HuH-7.5 (cell line): ENCODE measurements at regions not wholly inside any gene's neighbourhood (a gene's known extent, or its start where the extent isn't known, plus 50 kb on each side); places are given as distances from the start of the nearest gene placed in this dataset.

ENCODE experiments used
- DNase-seq: peaks from one replicate; pipeline ENCODE4 v3.0.0; 2011; ENCODE audit warnings: low spot score

DNA sequence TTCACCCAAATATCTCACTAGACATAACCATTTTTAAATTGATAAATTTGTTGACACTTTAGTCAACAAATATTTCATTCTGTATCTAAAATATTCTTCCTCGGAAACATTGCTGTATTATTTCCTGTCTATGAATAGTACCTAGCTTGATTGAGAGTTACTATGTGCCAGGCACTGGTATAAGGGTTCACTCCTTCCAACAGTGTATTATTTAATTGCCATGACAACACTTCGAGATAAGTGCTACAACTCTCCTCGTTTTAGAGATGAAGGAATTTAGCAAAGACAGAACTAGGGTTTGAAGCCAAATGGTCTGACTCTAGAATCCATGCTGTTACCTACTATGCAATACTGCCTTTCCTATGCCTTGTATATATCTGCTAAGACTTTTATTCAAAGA lies 287.2 kb downstream of the YTHDC2 start:
- no peak for DNase-seq

DNA sequence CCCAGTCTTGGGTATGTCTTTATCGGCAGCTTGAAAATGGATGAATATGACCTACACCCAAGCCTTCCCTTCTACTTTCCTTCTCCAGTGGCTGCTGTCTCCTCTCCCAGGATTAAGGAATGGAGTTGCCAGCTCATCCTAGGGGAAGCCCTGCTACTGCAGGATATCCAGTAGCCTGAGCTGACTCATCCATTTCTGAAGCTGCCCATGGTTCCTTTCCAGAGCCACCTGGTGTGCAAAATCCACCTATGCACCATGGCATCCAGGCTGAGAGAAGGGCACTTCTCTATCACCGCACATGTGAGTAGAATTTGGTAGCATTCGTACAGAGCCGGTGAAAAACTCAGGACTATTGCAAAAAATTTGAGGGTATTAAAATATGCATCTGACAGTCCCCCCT lies 290.8 kb downstream of the YTHDC2 start:
- no peak for DNase-seq

DNA sequence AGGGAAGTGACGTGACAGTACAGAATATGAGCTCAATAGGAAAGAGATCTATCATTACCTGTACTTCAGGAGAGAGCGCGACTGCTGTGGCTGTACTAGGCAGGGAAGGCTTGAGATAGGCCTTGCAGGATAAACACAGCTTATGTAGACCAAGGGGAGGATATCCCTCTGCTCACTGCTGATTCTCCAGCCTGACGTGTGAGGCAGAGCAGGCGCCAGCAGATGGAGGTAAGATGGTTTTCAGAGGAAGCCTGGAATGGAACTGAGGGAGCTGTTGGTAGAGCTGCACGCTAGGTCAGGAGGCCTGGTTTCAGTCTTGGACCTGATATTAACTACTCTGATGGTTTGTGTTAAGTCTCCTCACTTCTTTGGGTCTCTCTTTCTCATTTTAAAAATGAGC lies 291.4 kb downstream of the YTHDC2 start:
- DNase-seq = no peak

DNA sequence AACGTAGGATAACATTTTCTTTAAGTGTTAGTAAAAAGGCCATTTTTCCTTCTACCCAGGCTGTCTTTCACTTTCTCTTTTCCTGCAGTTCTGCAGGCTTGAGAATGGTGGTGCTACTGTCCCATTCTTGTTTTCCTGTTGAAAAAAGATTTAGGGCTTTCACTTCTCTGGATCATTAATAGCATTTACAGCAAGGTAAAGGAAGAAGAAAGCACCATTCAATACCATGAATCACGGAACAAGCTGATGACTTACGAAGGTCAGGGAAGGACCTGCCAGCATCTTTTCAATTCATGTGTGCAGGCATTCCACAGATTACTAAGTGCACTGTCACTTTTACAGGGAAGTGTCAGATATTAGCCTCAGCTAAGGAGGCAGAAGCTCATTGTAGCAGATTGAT lies 292.8 kb downstream of the YTHDC2 start:
- DNase-seq = no peak

DNA sequence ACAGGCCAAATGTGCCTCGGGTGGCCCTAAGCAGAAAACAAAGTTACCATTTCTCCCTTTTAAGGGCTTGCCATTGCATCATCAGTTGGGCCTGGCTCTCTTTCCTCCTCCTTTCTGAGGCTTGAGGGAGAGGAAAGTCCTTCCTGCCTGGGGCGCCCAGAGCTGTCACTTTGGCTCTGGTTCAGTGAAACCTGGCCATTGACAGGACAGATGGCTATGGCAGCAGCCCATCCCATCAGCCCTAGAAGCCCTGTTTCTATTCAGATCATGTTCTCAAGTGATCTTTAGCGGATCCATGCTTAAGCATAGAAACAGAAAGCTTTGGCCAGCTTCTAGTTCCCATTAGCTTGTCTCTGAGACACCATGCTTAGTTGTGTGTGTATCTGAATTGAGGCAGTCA lies 293.4 kb downstream of the YTHDC2 start:
- DNase-seq = no peak

DNA sequence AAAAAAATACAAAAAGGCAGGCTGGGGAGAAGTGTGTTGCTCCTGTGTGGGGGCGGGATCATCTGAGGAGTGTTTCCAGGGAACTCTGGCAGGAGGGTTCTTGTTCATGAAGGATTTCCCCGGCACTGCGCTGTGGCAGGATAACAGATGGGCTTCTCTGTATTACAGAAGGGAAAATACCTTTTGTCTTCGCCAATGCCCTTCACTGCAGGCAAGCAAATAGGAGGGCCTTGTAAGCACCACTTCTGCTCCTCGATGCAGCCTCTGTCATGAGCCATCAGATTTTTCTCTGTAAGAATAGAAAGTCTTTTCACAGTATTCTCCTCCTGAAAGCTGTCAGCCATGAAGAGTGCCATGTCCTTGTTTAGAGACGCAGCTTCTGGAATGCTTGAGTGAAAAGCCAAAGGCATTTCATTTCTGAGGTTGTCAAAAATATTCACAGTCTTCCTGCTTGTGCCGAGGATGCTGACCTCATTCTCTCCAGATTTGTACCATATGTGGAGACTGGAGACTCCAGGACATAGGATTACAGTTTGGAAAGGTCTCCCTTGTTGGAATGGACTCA lies 294.0 kb downstream of the YTHDC2 start:
- DNase-seq = no peak

DNA sequence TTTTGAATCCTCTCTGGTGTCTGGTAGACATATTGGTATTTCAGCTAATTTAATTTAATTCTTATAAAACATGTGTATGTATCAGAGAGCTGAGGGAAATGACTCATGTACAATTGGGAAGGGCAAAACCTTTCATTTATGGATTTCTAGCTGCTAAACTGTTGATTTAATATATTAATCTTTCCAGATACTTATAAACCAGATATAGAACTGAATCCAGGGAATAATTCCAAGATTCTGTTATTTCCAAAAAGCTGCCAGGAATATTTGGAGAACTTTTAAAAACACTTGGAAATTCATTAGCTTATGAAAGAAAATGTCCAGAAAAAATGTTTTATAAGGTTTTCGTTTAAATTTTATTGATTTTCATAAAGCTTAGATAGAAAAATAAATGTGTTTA lies 295.5 kb downstream of the YTHDC2 start:
- DNase-seq = no peak

DNA sequence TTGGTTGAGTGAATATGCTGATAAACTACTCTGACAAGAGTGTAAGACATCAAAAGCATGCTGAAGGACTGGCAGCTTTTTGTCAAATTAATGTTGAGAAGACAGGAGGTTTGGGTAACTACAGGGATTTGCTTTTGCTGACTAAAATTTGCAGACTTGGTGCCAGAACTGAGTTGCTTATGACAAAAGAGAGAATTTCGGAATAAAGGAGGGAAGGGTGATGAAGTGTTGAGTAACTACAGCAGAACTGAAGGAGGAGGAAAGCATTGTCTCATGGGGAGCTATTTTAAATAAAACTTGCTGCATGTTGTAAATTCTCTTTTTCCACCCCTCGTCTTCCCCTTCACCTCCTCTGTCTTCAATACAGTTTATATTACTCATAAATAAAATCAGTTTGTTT lies 296.1 kb downstream of the YTHDC2 start:
- DNase-seq = no peak

DNA sequence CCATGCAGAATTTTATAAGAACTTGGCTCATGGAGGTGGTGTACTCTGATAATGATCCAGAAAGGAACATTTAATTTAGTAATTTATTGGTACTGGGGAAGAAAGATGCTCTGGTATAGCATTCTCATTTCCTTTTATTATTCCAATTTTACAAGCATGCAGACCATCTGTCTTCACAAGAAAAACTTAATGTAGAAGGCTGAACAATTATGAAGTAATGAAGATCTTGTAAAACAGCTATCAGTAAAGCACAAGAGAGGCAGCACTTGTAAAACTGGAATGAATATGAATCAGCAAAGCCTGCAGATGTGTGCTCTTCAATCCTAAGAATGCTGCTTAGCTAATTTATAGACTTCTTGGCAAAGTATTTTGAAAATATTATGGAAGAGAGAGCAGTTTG lies 300.0 kb downstream of the YTHDC2 start:
- no peak for DNase-seq

DNA sequence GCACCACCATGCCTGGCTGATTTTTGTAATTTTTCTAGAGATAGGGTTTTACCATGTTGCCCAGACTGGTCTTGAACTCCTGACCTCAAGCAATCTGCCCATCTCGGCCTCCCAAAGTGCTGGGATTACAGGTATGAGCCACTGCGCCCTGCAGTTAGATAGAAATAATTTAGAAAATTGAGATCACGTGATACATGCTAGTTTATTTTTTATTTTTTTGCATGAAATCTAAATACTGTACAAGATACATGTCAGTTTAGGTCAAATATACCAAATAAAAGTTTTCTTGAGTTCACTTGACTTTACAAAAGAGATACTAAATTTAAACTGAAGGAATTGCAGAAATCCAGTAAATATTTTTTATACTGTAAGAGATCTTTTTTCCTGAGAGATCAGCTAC lies 304.2 kb downstream of the YTHDC2 start:
- DNase-seq = no peak

DNA sequence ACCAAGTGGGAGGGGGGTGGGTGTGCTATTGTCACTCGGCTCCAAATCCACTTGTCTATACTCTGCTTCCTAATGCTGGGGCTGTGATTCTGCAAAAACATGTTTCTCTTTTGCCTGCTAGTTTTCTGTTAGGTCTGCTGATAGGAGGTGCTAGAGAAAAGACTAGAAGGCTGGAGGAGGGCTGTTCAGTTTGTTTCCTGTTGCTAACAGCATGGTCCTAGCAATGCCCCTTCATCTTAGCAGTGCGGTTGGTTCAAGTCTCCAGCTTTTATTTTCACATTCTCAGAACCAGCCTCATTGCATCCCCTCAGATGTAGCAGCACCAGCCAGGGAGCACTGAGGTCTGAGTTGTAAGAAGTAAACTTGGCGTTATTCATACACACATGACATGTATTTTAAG lies 310.2 kb downstream of the YTHDC2 start:
- DNase-seq = no peak

DNA sequence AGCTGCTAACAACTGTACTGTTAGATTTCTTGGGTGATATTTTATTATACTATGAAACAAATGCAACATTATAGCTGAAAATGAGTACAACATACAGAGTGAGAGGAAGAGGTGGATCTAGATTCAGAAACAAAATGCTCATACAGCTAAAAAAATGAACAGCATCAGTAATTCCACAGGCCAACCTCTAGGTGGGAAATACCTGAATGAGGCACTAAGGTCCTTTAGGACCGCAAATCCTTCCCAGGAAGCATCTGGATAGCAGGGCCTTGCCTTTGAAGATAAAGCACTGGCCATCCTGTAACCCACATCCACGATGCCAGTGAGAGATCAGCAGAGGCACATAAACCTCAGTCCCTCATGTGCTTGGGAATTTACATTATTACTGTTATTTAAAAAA lies 310.8 kb downstream of the YTHDC2 start:
- DNase-seq = no peak

DNA sequence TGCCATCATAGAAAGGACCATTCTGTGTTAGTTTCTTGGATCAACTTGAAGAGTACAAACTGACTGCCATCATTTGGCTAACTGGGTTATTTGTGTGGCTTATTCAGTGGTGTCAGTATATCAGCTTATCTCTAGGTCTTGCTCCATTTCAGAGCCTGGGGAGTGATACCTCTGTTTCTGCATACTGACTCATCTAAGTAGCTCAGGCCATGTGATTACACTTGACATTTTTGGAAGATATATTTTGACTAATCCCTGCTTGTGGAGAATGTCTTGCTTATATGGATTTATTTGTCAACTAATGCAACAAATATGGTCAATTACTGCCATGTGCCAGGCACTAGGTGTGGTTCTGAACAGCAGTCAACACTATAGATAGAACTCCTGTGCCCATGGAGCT lies 311.7 kb downstream of the YTHDC2 start:
- no peak for DNase-seq

DNA sequence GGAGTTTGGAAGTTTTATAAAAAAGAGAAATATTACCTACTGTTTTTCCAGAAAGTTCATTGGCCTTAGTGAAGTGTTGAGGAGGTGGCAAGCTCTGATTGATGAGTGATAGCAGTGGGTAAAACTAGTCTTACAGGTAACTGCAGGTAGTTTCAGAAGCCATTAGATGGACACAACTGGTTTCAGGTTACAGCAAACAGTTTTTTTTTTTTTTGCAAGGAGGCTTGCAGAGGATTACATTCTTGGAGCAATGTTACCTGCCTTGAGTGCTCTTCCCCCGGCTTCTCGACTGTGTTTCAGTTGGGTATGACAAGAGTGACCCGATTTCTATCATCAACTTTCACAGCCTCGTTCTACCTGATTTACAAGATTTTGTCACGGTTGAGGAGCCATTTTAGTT lies 333.4 kb downstream of the YTHDC2 start:
- peak; percentile 2 for DNase-seq

DNA sequence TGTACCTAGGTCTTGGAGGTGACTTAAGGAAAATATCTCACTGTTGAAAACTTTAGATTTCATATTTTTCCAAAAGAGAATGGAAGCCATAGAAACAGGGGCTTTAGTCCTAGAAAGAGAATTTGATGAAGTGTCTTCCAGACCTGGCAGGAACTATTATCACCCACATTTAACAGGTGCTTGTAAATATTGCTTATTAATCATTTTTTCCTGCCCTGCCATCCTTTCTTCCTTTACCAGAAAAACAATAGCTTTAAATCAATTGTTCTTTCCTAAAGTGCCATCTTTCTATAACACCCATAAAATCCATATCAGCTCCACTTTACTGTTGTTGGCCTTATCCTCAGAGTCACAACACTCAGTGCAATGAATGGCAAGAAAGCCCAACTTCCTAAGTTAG lies 350.9 kb downstream of the YTHDC2 start:
- DNase-seq = no peak

DNA sequence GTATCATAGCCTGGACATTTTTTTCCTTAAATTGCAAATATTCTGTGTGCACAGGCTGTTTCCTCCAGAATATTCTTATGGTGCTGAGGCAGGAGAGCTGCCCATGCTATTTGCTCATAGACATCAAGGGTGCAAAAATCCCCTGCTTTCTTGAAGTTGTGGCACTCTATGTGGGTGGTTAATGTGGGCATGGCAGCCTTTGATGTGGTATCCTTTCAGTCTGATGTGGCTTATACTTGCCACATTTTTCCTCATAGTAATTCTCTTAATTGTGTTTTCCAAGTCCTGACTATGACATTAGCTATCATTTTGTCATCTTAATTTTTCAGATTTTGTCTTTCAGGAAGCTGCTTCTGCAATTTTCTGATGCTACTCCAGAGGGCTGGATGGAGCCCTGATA lies 353.3 kb downstream of the YTHDC2 start:
- DNase-seq = no peak

DNA sequence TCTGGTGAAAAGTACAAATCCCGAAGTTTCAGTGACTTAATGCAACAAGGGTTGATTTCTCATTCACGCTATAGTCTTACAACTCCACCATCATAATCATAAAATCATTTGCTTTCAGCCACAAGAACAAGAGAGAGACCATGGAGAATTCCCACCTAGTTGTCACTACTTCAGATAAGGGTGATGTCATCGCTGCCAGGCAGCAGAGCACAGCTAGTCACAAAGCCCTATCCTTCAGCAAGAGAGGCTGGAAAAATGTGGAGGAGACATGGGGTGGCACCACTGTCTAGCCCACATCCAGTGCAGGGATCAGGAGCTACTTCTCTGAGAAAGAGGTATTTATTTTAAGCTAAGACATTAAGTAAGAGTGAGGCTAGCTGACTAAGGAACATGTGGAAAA lies 356.1 kb downstream of the YTHDC2 start:
- no peak for DNase-seq

DNA sequence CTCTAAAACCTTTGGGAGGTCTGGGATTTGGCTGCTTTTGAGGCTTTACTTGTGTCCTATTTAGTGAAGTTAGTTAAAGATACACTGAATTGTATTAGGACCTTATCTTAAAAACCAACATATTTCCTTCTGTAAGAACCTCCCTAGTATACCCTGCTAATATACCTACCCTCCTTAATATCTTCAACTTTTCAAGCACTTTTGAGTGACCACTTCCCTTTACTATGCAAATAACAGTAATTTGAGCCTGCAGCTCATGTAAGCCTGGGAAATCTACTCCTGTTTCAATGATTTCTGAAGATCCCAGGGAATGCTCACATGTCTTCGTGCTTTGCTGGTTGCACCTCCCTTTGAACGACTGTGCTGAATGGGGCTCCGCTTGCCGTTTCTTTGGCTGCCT lies 358.5 kb downstream of the YTHDC2 start:
- no peak for DNase-seq

DNA sequence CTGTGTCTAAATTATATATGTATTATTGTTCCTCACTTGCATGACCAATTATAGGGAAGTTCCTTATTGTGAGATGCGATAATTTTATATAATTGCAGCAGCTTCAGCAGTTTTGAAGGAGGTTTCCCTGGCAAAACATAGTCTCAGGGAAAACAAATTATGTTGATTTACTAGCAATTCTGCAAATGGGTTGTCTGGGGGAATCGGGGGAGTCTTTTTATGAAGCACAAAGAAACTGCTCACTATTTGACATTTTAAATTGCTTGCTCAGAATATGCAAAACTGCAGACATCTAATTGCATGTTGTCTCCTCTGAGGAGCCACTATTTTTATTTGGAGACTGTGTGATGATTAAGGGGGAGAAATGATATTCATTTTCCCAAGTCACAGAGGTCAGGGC lies 361.6 kb downstream of the YTHDC2 start:
- DNase-seq = no peak

DNA sequence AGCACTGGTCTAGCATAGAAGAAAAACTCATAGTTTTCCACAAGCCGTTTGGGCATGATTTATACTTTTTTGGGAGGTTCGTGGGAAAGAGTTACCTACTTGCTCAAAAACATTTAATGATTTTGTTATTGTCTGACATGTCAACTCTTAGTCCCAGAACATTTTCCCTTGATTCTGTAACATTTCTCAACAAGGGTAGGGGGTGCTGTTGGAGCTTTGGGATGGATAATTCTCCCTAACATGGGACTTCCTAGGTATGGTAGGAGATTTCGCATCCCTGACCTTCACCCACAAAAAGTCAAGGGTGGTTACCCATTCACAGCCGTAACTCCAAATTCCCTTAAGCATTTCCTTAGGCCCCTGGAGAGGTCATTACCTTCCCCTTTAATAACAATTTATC lies 378.0 kb downstream of the YTHDC2 start:
- DNase-seq = no peak

DNA sequence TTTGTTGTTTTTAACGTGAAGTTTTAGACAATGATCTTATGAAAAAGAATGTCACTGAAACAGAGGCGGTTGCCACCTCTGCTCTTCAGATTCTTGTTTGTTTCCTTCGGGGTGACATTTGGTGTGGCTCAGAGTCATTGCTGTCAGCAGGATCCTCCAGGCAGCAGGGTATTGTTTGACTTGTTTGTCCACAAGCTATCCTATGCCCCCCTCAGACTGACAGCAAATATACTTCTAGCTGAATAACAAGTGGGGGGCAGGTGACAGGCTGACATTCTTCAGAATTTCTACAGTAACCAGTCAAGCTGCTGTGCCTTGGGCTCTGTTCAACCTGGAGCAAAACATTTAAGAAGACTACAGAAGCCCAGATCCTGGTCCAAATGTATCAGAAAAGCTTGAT lies 383.3 kb downstream of the YTHDC2 start:
- no peak for DNase-seq

DNA sequence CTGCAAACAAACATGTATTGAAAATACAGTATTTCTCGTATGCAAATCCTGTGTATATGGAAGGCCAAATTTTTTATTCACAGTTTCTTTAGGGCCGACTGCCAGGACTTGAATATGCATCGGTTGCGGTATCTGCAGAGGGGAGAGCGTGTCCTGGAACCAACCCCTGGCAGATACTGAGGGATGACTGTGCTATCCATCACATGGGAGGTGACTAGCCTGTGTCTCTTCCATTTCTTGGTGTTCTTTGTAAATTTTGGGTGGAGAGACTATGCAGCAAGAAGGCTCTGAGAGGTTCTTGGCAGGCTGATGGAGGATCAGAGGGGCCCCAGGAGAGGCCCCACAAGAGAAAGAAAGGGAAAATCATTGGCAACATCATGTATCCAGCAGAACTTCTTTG lies 384.3 kb downstream of the YTHDC2 start:
- no peak for DNase-seq

DNA sequence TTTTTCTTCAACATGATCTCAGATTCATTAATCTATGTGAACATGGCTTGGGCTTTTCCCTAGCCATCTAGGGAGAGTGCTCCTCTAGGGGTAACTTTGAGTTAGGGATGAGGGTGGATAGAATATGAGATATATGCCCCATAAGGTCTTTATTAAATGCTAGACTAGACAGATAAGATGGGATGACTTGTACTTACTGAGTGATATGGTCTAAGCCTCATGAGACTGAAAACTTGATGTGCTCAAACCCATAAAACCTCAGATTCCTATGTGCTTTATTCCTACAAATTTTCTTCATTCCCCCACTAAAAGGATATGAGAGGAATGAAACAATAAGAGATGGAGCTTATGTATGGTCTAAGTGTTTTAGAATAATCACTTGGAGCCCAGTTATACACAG lies 386.6 kb downstream of the YTHDC2 start:
- DNase-seq = no peak

DNA sequence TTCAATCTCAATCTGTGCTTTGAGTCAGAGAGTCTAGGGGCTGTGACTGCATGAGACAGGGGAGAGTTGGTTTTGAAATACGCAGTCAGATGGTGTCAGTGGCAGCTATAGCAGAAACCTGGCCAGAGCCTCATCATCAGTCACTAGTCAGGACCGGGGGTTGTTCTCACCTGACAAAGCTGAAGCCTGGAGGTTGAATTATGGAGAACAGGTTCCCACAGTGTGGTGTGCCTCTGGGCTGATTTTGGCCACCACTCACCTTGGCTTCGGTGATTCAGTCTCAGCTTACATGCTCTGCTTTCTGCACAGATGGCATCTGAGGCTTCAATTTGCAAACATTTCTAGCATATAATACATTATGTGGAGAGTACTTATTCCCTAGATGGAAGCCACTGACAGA lies 387.3 kb downstream of the YTHDC2 start:
- DNase-seq = no peak

DNA sequence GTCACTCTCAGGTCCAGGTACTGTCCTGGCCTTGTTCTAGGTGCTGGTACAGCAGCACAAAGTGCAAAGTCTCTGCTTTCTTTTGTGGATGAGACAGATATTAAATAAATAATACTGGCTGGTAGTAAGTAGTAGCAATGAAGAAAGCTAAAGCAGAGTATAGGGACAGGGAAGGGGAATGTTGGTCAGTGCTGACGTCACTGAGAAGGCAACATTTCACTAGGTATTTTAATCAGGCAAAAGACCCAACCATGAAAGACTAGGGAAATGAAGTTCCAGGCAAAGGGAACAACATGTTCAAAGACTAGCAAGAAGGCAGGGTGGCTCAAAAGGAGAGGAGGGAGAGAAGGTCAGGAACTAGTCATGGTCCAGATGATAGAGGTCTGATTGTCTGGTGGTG lies 388.2 kb downstream of the YTHDC2 start:
- DNase-seq = no peak
